ENCODE measurements at regions not wholly inside any gene's neighbourhood (a gene's known extent, or its start where the extent isn't known, plus 50 kb on each side); places are given as distances from the start of the nearest gene placed in this dataset.

DNA sequence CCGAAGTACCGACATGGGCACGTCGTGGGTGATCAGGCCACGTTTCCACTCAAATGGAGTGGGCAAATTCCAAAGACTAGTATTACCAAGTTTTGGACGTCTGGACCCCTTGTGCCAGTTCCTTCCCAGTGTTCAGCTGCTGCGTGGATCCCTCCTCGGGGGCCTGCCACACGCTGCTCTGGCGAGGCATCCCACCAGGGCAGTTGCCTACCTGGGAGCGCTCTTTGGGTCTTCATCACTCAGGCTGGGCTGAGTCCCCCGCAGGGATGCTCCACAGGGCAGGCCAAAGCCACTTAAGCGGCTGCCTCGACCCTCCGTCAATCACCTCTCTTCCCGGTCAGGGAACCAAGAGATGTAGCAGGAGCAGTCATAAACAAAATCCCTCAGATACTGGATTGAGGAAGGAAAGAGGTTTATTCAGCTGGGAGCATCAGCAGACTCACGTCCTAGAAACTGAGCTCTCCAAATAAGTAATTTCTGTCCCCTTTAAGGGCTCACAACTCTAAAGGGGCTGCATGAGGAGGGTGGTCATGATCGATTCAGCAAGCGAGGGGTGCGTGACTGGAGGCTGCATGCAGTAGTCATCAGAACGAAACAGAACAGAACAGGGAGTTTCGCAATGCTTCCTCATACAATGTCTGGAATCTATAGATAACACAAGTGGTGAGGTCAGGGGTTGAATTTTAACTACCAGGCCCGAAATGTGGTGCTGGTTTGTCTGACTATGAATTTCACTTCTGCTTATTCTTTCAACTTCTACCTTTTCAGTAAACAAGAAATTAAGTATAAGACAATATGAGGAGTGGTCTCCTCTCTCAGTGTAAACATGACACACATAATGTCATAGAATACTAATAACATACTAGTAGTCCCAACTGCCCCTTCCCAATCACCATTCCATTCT is 998.6 kb upstream of the NCAM2 start:
- Histone ChIP-seq H3K4me1 (no peaks in the 10 kb centered on the region), H3K27me3 (no peaks in the 10 kb centered on the region), H3K4me3 (no peak overlapping the region), H3K9me3 (no peaks in the 10 kb centered on the region), H3K36me3 (no peaks in the 10 kb centered on the region), H3K27ac (no peak overlapping the region)
- TF ChIP-seq CTCF (IDR thresholded peaks at IDR 0.05) = no peak
- DNase-seq (ENCODE audit: low spot score) = no peak

GRCh38 chr21:20004367-20004766 is 993.8 kb upstream of the NCAM2 start:
- H3K27me3 ChIP-seq = no peaks in the 10 kb centered on the region
- DNase-seq (ENCODE audit: low spot score) = no peak
- no peaks in the 10 kb centered on the region for H3K36me3 ChIP-seq
- no peaks in the 10 kb centered on the region for H3K4me1 ChIP-seq
- H3K27ac ChIP-seq = no peak overlapping the region
- TF ChIP-seq CTCF (IDR thresholded peaks at IDR 0.05) = no peak
- H3K4me3 ChIP-seq = no peak overlapping the region
- no peaks in the 10 kb centered on the region for H3K9me3 ChIP-seq

DNA sequence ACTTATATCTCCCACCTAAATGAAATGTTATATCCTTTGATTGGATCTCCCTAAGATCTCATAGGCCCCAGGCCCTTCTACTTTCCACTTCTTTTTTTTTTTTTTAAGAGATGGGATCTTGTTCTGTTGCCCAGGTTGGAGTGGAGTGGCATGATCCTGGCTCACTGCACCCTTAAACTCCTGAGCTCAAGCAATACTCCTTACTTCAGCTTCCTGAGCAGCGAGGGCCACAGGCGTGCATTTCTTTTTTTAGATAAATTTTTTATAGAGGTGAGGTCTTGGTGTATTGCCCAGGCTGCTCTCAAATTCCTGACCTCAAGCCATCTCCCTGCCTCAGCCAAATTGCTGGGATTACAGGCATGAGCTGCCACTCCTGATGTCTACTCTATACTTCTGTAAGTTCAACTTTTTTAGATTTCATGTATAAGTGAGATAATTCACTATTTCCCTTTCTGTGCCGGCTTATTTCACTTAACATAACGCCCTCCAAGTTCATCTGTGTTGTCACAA is 987.5 kb upstream of the NCAM2 start:
- no peak for TF ChIP-seq CTCF (IDR thresholded peaks at IDR 0.05)
- no peaks in the 10 kb centered on the region for H3K4me1 ChIP-seq
- H3K27ac ChIP-seq = no peak overlapping the region
- no peaks in the 10 kb centered on the region for H3K27me3 ChIP-seq
- no peaks in the 10 kb centered on the region for H3K9me3 ChIP-seq
- H3K4me3 ChIP-seq = no peak overlapping the region
- DNase-seq (ENCODE audit: low spot score) = no peak
- H3K36me3 ChIP-seq = no peaks in the 10 kb centered on the region

GRCh38 chr21:20013851-20014250 is 984.4 kb upstream of the NCAM2 start:
- TF ChIP-seq CTCF (IDR thresholded peaks at IDR 0.05) = no peak
- no peak overlapping the region for H3K4me3 ChIP-seq
- H3K9me3 ChIP-seq = no peaks in the 10 kb centered on the region
- no peak for DNase-seq (ENCODE audit: low spot score)
- no peak overlapping the region for H3K27ac ChIP-seq
- H3K36me3 ChIP-seq = no peaks in the 10 kb centered on the region
- H3K4me1 ChIP-seq = no peaks in the 10 kb centered on the region
- H3K27me3 ChIP-seq = no peaks in the 10 kb centered on the region

DNA sequence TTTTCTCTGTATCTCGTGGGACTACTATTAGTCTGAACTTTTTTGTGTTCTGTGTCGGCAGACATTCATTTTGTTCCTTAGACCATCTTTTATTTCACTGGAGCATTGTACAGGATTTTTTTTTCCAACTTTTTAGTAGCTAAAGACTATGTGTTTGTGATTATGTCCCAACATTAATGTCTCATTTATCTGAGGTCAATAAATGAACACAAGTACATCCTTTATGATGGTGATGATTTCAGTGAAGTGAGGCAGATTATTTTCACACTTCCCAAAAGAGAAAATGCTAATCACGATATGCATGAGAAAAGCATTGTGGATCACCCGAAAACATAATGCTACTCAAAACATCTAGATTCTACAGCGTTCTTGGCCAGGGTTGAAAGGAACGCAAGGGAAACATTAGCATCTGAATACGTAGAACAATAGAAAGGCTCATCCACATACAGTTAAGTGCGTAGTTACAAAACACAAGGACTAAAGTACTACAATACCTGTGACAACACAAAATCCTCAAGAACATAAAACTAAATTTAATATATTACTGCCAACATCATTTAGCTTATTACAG is 981.7 kb upstream of the NCAM2 start:
- Histone ChIP-seq H3K9me3 (no peaks in the 10 kb centered on the region), H3K4me3 (no peak overlapping the region), H3K27me3 (no peaks in the 10 kb centered on the region), H3K4me1 (no peaks in the 10 kb centered on the region), H3K27ac (no peak overlapping the region), H3K36me3 (no peaks in the 10 kb centered on the region)
- no peak for DNase-seq (ENCODE audit: low spot score)
- no peak for TF ChIP-seq CTCF (IDR thresholded peaks at IDR 0.05)

Measured in right atrium auricular region (tissue), 2 donors.